ENCODE measurements at regions not wholly inside any gene's neighbourhood (a gene's known extent, or its start where the extent isn't known, plus 50 kb on each side); places are given as distances from the start of the nearest gene placed in this dataset.

- WGBS, 2 donors = 46 to 82% methylated on average over 2 of the region's 2 CpGs
- Histone ChIP-seq H3K4me3 (replicated peaks in 1 of 3) (no peak overlapping the region), H3K36me3 (no peaks in the 10 kb centered on the region), H3K27ac (no peak overlapping the region), H3K9me3 (no peaks in the 10 kb centered on the region), H3K27me3 (no peaks in the 10 kb centered on the region), H3K4me1 (no peaks in the 10 kb centered on the region)
- intact Hi-C loops (cut with DNase I) = no loop called here
- DNase-seq = no peak
- TF ChIP-seq CTCF (IDR thresholded peaks at IDR 0.05) (no peak), POLR2A (IDR thresholded peaks at IDR 0.05) (no peak)
Measured at GRCh38 chr17:14777291-14777690, 476.4 kb downstream of the HS3ST3B1 start.

GRCh38 chr17:14776791-14777190 is 475.9 kb downstream of the HS3ST3B1 start:
- H3K27ac ChIP-seq = no peak overlapping the region
- no peak overlapping the region for H3K4me3 ChIP-seq (replicated peaks in 1 of 3)
- no peaks in the 10 kb centered on the region for H3K36me3 ChIP-seq
- 62 to 77% methylated on average over 1 of the region's 1 CpG for WGBS, 2 donors
- no peaks in the 10 kb centered on the region for H3K4me1 ChIP-seq
- no peaks in the 10 kb centered on the region for H3K9me3 ChIP-seq
- H3K27me3 ChIP-seq = no peaks in the 10 kb centered on the region
- intact Hi-C loops (cut with DNase I) = no loop called here
- TF ChIP-seq CTCF (IDR thresholded peaks at IDR 0.05) (no peak), POLR2A (IDR thresholded peaks at IDR 0.05) (no peak)
- DNase-seq = no peak

GRCh38 chr17:14775731-14776492 is 475.0 kb downstream of the HS3ST3B1 start:
- H3K4me1 ChIP-seq = no peaks in the 10 kb centered on the region
- TF ChIP-seq POLR2A (IDR thresholded peaks at IDR 0.05) = no peak
- no peak for TF ChIP-seq CTCF (IDR thresholded peaks at IDR 0.05)
- no peaks in the 10 kb centered on the region for H3K9me3 ChIP-seq
- 44 to 47% methylated on average over 8 of the region's 8 CpGs for WGBS, 2 donors
- no peaks in the 10 kb centered on the region for H3K27me3 ChIP-seq
- H3K4me3 ChIP-seq (replicated peaks in 1 of 3) = no peak overlapping the region
- intact Hi-C loops (cut with DNase I) = no loop called here
- no peak for DNase-seq
- no peaks in the 10 kb centered on the region for H3K36me3 ChIP-seq
- no peak overlapping the region for H3K27ac ChIP-seq

GRCh38 chr17:14774774-14775173 is 473.9 kb downstream of the HS3ST3B1 start:
- Histone ChIP-seq H3K27me3 (no peaks in the 10 kb centered on the region), H3K27ac (no peak overlapping the region), H3K4me3 (replicated peaks in 1 of 3) (no peak overlapping the region), H3K36me3 (no peaks in the 10 kb centered on the region), H3K9me3 (no peaks in the 10 kb centered on the region), H3K4me1 (no peaks in the 10 kb centered on the region)
- no peak for TF ChIP-seq CTCF (IDR thresholded peaks at IDR 0.05)
- no peak for TF ChIP-seq POLR2A (IDR thresholded peaks at IDR 0.05)
- intact Hi-C loops (cut with DNase I) = no loop called here
- DNase-seq = no peak
- WGBS, 2 donors = 86 to 96% methylated on average over 1 of the region's 1 CpG

- DNase-seq = no peak
- Histone ChIP-seq H3K4me3 (replicated peaks in 1 of 3) (no peak overlapping the region), H3K27me3 (no peaks in the 10 kb centered on the region), H3K4me1 (no peaks in the 10 kb centered on the region), H3K27ac (no peak overlapping the region), H3K36me3 (no peaks in the 10 kb centered on the region), H3K9me3 (no peaks in the 10 kb centered on the region)
- intact Hi-C loops (cut with DNase I) = no loop called here
- 57 to 73% methylated on average over 2 of the region's 2 CpGs for WGBS, 2 donors
- TF ChIP-seq CTCF (IDR thresholded peaks at IDR 0.05) (no peak), POLR2A (IDR thresholded peaks at IDR 0.05) (no peak)
Measured at GRCh38 chr17:14772776-14773175, 471.9 kb downstream of the HS3ST3B1 start.
